C4-2B (cell line): ENCODE measurements at regions not wholly inside any gene's neighbourhood (a gene's known extent, or its start where the extent isn't known, plus 50 kb on each side); places are given as distances from the start of the nearest gene placed in this dataset.

ENCODE experiments used
- CTCF ChIP-seq: fragments of 450-650 bp; conservative IDR thresholded peaks from 2 replicates; pipeline ENCODE4 v1.5.1; 2017; ENCODE audit warnings: mild to moderate bottlenecking
- ZFX ChIP-seq: fragments of 450-650 bp; IDR thresholded peaks from 2 replicates; pipeline ENCODE4 v1.6.1; 2017

- TF ChIP-seq CTCF (no peak), ZFX (no peak)
These were observed 139.3 kb downstream of the MID1IP1 start for GRCh38 chrX:38940547-38940946.
